Epithelial cell of esophagus (primary cell): ENCODE measurements at regions not wholly inside any gene's neighbourhood (a gene's known extent, or its start where the extent isn't known, plus 50 kb on each side); places are given as distances from the start of the nearest gene placed in this dataset.

ENCODE experiments used
- DNase-seq: peaks from one replicate; pipeline ENCODE4 v3.0.0; 2010; ENCODE audit warnings: low read depth
- H3K4me3 ChIP-seq: 2 replicates; pipeline ENCODE4 v1.5.1; 2011; ENCODE audit warnings: mild to moderate bottlenecking, low read length, control low read depth
- TF ChIP-seq, protein P1 (sequence below): IDR thresholded peaks from 2 replicates; pipeline ENCODE4 v1.5.1; 2011; ENCODE audit warnings: low read depth, mild to moderate bottlenecking, low read length, control low read depth, inconsistent platforms; ENCODE audit not compliant: insufficient read depth; ENCODE audit errors: missing control alignments

DNA sequence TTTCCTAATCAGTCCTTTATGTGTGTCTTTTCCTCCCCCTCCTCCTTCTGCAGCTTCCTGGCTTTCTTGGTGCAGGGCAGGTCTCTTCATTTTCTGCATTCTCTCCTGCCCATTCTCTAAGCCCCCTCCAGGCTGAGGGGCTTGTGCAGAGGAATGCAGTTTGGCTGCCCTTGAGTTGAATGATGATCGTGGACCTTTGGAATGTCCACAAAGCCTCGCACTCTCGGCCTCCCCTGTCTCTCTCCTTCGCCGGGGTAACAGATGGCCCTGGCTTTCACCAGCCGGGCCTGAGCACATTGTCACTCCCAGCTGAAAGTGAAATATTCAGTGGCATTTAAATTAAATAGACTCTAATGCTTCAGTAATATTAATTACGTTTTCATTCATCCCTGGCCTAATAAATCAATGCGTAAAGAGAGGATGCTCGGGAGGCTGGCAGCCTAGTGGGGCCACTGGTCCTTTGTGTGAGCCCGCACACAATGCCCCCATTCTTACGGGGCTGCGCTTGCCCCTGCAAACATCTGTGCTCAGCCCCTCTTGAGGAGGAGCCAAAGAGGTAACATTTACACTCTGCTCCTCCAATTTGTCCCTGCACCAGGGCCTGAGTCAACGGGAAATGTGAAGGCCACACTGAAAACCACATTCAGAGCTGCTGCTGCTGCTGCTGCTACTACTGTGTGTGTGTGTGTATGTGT lies 64.9 kb upstream of the PAX6 start:
- H3K4me3 ChIP-seq: no peak overlapping the region
- TF ChIP-seq, protein P1, sequence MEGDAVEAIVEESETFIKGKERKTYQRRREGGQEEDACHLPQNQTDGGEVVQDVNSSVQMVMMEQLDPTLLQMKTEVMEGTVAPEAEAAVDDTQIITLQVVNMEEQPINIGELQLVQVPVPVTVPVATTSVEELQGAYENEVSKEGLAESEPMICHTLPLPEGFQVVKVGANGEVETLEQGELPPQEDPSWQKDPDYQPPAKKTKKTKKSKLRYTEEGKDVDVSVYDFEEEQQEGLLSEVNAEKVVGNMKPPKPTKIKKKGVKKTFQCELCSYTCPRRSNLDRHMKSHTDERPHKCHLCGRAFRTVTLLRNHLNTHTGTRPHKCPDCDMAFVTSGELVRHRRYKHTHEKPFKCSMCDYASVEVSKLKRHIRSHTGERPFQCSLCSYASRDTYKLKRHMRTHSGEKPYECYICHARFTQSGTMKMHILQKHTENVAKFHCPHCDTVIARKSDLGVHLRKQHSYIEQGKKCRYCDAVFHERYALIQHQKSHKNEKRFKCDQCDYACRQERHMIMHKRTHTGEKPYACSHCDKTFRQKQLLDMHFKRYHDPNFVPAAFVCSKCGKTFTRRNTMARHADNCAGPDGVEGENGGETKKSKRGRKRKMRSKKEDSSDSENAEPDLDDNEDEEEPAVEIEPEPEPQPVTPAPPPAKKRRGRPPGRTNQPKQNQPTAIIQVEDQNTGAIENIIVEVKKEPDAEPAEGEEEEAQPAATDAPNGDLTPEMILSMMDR: no peak
- DNase-seq: no peak

DNA sequence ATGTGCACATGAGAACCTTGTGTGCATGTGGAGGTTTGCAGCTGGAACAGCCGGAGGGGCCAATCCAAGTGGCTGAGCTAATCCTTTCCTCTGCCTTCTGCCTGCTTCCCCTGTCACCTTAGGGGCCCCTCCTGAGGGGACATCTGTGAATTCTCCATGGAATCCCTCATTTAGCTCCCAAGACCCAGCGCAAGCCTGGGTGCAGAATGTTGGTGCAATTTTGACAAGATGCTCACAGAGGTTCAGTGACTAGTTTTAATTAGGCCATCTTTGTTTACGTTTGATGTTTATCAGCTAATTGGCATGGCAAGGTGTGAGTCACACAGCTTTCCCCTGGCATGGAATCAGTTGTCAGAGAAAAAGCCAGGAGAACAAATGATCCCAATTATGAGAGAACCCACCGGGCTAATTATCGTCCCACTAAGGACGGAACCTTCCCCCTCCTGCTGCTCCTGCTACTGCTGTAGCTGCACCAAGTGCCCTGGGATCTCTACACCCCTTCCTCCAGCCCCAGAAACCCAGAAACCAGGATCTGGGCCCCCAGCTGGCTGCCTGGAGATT lies 63.6 kb upstream of the PAX6 start:
- DNase-seq: peak; percentile 6
- no peak overlapping the region for H3K4me3 ChIP-seq
- TF ChIP-seq, protein P1: no peak

DNA sequence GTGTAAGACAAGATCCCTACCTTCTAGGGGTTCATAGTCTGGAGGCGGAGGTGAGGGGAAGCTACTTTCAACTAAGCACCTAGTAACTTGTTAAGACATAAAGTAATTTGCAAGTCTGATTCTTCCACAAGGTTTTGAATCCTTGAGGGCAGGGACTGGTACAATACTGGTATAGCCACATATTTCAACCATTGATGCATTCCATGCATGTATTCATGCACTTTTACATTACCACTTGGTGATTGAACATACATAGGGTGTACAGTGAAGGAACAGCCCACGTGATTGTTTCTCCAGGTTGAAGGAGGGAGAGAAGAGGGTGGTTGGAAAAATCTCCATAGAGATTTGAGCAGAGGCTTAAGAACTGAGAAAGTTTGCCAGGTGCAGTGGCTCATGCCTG lies 62.0 kb upstream of the PAX6 start:
- DNase-seq: peak; percentile 49
- H3K4me3 ChIP-seq: no peak overlapping the region
- TF ChIP-seq, protein P1: no peak

DNA sequence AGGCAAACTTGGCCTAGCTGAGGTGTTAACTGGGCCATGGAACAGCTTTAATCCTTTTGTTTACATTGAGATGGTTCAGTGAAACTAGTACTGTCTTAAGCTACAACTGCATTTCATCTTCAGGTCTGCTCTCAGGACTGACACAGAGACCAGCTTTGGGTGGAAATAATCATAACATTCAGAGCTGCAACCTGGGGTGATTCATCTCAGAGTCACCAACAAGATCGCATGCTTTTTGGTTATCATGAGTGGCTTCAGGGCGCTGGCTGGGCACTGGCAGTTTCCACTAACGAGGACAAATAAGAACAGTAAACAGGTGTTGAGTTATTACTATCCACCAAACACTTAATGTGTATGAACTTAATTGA lies 60.9 kb upstream of the PAX6 start:
- TF ChIP-seq, protein P1: no peak
- H3K4me3 ChIP-seq: no peak overlapping the region
- DNase-seq: peak; percentile 64

DNA sequence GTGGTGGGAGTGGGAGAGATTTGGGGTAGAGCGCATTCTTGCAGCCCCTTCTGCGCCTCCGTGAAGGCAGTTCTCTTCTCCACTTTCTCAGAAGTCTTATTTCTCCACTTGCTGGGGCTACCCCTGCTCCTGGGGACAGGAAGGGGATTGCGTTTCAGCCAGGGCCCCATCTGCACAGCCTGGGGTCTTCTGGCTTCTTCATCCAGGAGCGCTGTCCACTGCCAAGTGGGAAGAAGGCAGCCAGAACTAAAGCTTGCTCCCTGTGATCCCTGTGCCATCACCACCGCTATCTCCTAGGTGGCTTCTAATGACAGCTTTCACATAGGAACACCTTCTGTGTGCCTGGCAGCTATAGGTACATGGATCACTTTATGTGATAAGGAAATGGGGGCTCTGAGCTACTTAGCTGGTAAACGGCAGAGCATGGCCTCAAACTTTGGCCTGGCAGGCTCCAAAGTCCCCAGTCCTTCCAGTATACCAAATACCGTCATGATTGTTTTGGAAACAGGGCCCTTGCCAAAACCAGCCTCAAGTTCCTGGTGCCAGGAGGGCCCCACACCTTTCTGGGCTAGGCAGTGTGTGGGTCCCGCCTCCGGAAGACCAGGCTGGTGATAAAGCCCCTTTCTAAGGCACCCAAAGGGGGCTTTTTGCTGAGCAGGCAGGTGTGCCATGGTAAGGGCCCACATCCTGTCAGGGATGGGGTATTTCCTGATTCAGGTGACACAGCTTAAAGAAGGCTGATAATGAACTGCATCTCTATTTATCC lies 60.4 kb upstream of the PAX6 start:
- no peak overlapping the region for H3K4me3 ChIP-seq
- no peak for DNase-seq
- TF ChIP-seq, protein P1: no peak

DNA sequence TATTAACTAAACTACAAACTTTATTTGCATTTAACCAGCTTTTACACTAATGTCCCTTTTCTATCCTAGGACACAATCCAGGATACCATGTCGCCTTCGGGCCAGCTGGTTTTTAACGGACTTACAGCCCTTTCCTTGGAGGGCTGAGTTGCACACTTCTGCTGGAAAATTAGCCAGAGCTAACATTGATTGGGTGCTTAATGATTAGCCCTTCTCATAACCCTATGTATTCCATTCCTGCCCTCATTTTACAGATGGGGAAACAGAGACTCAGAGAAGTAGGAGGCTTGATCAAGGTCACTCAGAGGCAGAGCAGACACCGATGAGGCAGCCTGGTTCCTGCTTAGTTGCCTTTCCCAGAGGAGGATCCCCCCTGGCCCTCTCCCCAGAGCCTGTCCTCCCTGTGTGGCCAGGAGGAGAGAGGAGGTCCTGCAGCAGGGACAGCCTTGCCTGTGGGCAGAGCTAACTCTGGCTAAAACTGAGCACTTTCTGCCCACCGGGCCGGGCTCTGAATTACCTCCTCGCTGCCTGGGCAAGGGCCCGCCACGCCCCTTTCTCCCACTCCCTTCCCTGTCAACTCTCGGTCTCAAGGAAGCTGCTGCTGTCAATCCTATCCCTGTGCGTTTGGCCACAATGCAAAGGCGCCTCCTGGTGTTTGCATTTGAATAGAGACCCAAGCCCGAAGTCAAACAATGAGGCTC lies 59.6 kb upstream of the PAX6 start:
- DNase-seq: peak; percentile 58
- TF ChIP-seq, protein P1: peak; percentile 77

More for the DNA sequence above, 59.6 kb upstream of the PAX6 start:
- H3K4me3 ChIP-seq: no peak overlapping the region
